HEK293 (cell line): ENCODE measurements at regions not wholly inside any gene's neighbourhood (a gene's known extent, or its start where the extent isn't known, plus 50 kb on each side); places are given as distances from the start of the nearest gene placed in this dataset.

Source experiments
- CTCF ChIP-seq: fragments of 450-650 bp; formaldehyde crosslinking; IDR thresholded peaks from 2 replicates; pipeline ENCODE4 v1.5.1; 2016; ENCODE audit warnings: missing biosample characterization, missing genetic modification characterization
- IKZF3 ChIP-seq: fragments of 450-650 bp; IDR thresholded peaks from 2 replicates; pipeline ENCODE4 v1.5.0; 2018; ENCODE audit warnings: missing biosample characterization, mild to moderate bottlenecking, missing genetic modification characterization, moderate library complexity
- SETDB1 ChIP-seq: IDR thresholded peaks from one replicate; pipeline ENCODE4 v1.6.1; 2017; ENCODE audit warnings: mild to moderate bottlenecking, low read length, moderate library complexity, mixed read lengths; ENCODE audit not compliant: insufficient read length
- ZNF10 ChIP-seq: fragments of 450-650 bp; formaldehyde crosslinking; IDR thresholded peaks from 2 replicates; pipeline ENCODE4 v1.5.1; 2017; ENCODE audit warnings: missing biosample characterization, missing genetic modification characterization
- ZNF16 ChIP-seq: fragments of 450-650 bp; formaldehyde crosslinking; IDR thresholded peaks from 2 replicates; pipeline ENCODE4 v1.5.1; 2016; ENCODE audit warnings: low read depth, missing biosample characterization, missing genetic modification characterization
- ZNF274 ChIP-seq, 2 experiments: fragments of 200-500 bp in 1 of 2; fragments of 450-650 bp in 1 of 2; sonication (Bioruptor generic) in 1 of 2; formaldehyde crosslinking in 1 of 2; IDR thresholded peaks; 2 replicates each; pipeline versions ENCODE4 v1.5.1 to v1.6.1; 2014 to 2016; ENCODE audit warnings: borderline replicate concordance in 1 of 2, inconsistent platforms in 1 of 2, low read length in 1 of 2, missing biosample characterization in 1 of 2, missing genetic modification characterization in 1 of 2
- ZNF311 ChIP-seq: fragments of 450-650 bp; formaldehyde crosslinking; IDR thresholded peaks from 2 replicates; pipeline ENCODE4 v1.5.1; 2017; ENCODE audit warnings: missing biosample characterization, missing genetic modification characterization, borderline replicate concordance
- ZNF488 ChIP-seq: fragments of 450-650 bp; formaldehyde crosslinking; IDR thresholded peaks from 2 replicates; pipeline ENCODE4 v1.5.1; 2016; ENCODE audit warnings: missing biosample characterization, missing genetic modification characterization
- ZNF629 ChIP-seq: fragments of 450-650 bp; formaldehyde crosslinking; IDR thresholded peaks from 2 replicates; pipeline ENCODE4 v1.5.1; 2017; ENCODE audit warnings: missing biosample characterization, missing genetic modification characterization
- ZNF670 ChIP-seq: fragments of 450-650 bp; formaldehyde crosslinking; IDR thresholded peaks from 2 replicates; pipeline ENCODE4 v1.5.1; 2016; ENCODE audit warnings: missing biosample characterization, missing genetic modification characterization, low read depth
- ZNF768 ChIP-seq: fragments of 450-650 bp; formaldehyde crosslinking; IDR thresholded peaks from 2 replicates; pipeline ENCODE4 v1.5.1; 2018; ENCODE audit warnings: missing biosample characterization, mild to moderate bottlenecking, missing genetic modification characterization

- no peak for TF ChIP-seq ZNF488 (tag by site-specific recombination)
- no peak for TF ChIP-seq CTCF (tag by site-specific recombination)
- no peak for TF ChIP-seq ZNF10
- TF ChIP-seq ZNF274 (IDR thresholded peaks at IDR 0.05; ENCODE audit: low read length) = no peak
- no peak for TF ChIP-seq ZNF274 (tag by site-specific recombination; IDR thresholded peaks at IDR 0.05; ENCODE audit: borderline replicate concordance)
- TF ChIP-seq ZNF768 (tag by site-specific recombination) = no peak
- no peak for TF ChIP-seq ZNF629 (tag by site-specific recombination)
- TF ChIP-seq SETDB1 = no peak
- no peak for TF ChIP-seq ZNF311
- TF ChIP-seq ZNF670 (tag by site-specific recombination) = no peak
- TF ChIP-seq IKZF3 = no peak
- TF ChIP-seq ZNF16 (tag by site-specific recombination) = no peak
Measured at GRCh38 chr3:168362661-168363247, 267.0 kb upstream of the GOLIM4 start.
